ENCODE measurements at regions not wholly inside any gene's neighbourhood (a gene's known extent, or its start where the extent isn't known, plus 50 kb on each side); places are given as distances from the start of the nearest gene placed in this dataset.

- TF ChIP-seq TCF7L2 (IDR thresholded peaks at IDR 0.05; ENCODE audit: borderline replicate concordance, extremely low read depth, insufficient read depth, insufficient read length) (no peak), EGR1 (IDR thresholded peaks at IDR 0.05; ENCODE audit: low read depth) (no peak), JUND (IDR thresholded peaks at IDR 0.05) (no peak), CEBPB (IDR thresholded peaks at IDR 0.05; ENCODE audit: low read depth) (no peak)
- TF ChIP-seq, protein P1, sequence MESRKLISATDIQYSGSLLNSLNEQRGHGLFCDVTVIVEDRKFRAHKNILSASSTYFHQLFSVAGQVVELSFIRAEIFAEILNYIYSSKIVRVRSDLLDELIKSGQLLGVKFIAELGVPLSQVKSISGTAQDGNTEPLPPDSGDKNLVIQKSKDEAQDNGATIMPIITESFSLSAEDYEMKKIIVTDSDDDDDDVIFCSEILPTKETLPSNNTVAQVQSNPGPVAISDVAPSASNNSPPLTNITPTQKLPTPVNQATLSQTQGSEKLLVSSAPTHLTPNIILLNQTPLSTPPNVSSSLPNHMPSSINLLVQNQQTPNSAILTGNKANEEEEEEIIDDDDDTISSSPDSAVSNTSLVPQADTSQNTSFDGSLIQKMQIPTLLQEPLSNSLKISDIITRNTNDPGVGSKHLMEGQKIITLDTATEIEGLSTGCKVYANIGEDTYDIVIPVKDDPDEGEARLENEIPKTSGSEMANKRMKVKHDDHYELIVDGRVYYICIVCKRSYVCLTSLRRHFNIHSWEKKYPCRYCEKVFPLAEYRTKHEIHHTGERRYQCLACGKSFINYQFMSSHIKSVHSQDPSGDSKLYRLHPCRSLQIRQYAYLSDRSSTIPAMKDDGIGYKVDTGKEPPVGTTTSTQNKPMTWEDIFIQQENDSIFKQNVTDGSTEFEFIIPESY (IDR thresholded peaks at IDR 0.05; ENCODE audit: extremely low read depth, insufficient replicate concordance, low read length) = no peak
- TF ChIP-seq, protein P2, sequence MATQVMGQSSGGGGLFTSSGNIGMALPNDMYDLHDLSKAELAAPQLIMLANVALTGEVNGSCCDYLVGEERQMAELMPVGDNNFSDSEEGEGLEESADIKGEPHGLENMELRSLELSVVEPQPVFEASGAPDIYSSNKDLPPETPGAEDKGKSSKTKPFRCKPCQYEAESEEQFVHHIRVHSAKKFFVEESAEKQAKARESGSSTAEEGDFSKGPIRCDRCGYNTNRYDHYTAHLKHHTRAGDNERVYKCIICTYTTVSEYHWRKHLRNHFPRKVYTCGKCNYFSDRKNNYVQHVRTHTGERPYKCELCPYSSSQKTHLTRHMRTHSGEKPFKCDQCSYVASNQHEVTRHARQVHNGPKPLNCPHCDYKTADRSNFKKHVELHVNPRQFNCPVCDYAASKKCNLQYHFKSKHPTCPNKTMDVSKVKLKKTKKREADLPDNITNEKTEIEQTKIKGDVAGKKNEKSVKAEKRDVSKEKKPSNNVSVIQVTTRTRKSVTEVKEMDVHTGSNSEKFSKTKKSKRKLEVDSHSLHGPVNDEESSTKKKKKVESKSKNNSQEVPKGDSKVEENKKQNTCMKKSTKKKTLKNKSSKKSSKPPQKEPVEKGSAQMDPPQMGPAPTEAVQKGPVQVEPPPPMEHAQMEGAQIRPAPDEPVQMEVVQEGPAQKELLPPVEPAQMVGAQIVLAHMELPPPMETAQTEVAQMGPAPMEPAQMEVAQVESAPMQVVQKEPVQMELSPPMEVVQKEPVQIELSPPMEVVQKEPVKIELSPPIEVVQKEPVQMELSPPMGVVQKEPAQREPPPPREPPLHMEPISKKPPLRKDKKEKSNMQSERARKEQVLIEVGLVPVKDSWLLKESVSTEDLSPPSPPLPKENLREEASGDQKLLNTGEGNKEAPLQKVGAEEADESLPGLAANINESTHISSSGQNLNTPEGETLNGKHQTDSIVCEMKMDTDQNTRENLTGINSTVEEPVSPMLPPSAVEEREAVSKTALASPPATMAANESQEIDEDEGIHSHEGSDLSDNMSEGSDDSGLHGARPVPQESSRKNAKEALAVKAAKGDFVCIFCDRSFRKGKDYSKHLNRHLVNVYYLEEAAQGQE (IDR thresholded peaks at IDR 0.05; ENCODE audit: low read depth) = no peak
Observed at GRCh38 chr3:146322216-146322817, 71.4 kb upstream of the PLSCR4 start (continued).

GRCh38 chr3:146314871-146315270 is 64.0 kb upstream of the PLSCR4 start:
- no peaks in the 10 kb centered on the region for H4K20me1 ChIP-seq (ENCODE audit: insufficient read depth)
- H2AFZ ChIP-seq (ENCODE audit: low read depth, low read length, poor library complexity, severe bottlenecking) = peak overlapping the region; percentile 66
- no peak overlapping the region for H3K4me2 ChIP-seq (ENCODE audit: low read length)
- CTCF ChIA-PET = interaction anchor here (1.9 to 2.2 kb wide), 2 partner anchors 12 to 250 kb away, joined by 9 to 15 read pairs; no protein-coding TSS in a partner anchor
- DNase-seq (ENCODE audit: low read depth, low spot score) = no peak
- BruUV-seq (replicated peaks) = no TSS peak
- H3K9ac ChIP-seq (ENCODE audit: low read length) = no peak overlapping the region
- no peaks in the 10 kb centered on the region for H3K79me2 ChIP-seq (ENCODE audit: insufficient read depth, low read length)
- H3K9me2 ChIP-seq (ENCODE audit: insufficient read depth) = no peaks in the 10 kb centered on the region
- RAD21 ChIA-PET (ENCODE audit: low non-redundant PET in 1 of 2, low total read pairs in 2 of 2, uncharacterized antibody in 2 of 2, unreplicated experiment in 2 of 2) = no interaction called here
- intact Hi-C loops (cut with micrococcal nuclease) = no loop called here
- peaks cover 19 to 21% of the 10 kb centered on the region in 2 experiments for H3K4me1 ChIP-seq (ENCODE audit: control insufficient read depth in 1 of 2, insufficient read depth in 2 of 2, low read length in 2 of 2)
- POLR2A ChIA-PET = no interaction called here
- H3K9me3 ChIP-seq (ENCODE audit: control insufficient read depth in 1 of 2, insufficient read depth in 1 of 2, low read depth in 1 of 2, low read length in 2 of 2) = no peaks in the 10 kb centered on the region
- no peak overlapping the region for H3K27ac ChIP-seq (ENCODE audit: low read depth, low read length)
- H3K36me3 ChIP-seq (ENCODE audit: control insufficient read depth in 1 of 2, insufficient read depth in 2 of 2, low read length in 2 of 2) = no peaks in the 10 kb centered on the region
- H3K4me3 ChIP-seq (replicated peaks in 1 of 2; ENCODE audit: low read depth in 1 of 2, low read length in 2 of 2) = no peak overlapping the region
- no peaks in the 10 kb centered on the region for H3K27me3 ChIP-seq (ENCODE audit: insufficient read depth, low read length)
- ATAC-seq = no peak
- TF ChIP-seq CBX3 (IDR thresholded peaks at IDR 0.05; ENCODE audit: low read depth) (no peak), RAD21 (IDR thresholded peaks at IDR 0.05; ENCODE audit: low read depth) (no peak), CEBPB (IDR thresholded peaks at IDR 0.05; ENCODE audit: low read depth) (no peak), SRF (IDR thresholded peaks at IDR 0.05; ENCODE audit: low read depth) (no peak), ZNF274 (IDR thresholded peaks at IDR 0.05; ENCODE audit: low read depth, low read length) (no peak), JUND (IDR thresholded peaks at IDR 0.05) (no peak), POLR2AphosphoS5 (IDR thresholded peaks at IDR 0.05; ENCODE audit: low read depth, low read length) (no peak), TCF7L2 (IDR thresholded peaks at IDR 0.05; ENCODE audit: borderline replicate concordance, extremely low read depth, insufficient read depth, insufficient read length) (no peak)
- TF ChIP-seq, protein P1 (IDR thresholded peaks at IDR 0.05; ENCODE audit: extremely low read depth, insufficient replicate concordance, low read length) = no peak
- TF ChIP-seq, protein P2 (IDR thresholded peaks at IDR 0.05; ENCODE audit: low read depth) = no peak

Data from HCT116 (cell line).